Transverse colon (tissue), 4 donors: ENCODE measurements at regions not wholly inside any gene's neighbourhood (a gene's known extent, or its start where the extent isn't known, plus 50 kb on each side); places are given as distances from the start of the nearest gene placed in this dataset.

Experiments used
- CTCF ChIP-seq, 5 experiments: fragments of 200-600 bp in 3 of 5; fragments of 450-650 bp in 2 of 5; sonication (generic) in 3 of 5; IDR thresholded peaks; 1 replicate in 2 of 5; 2 replicates in 3 of 5; pipeline ENCODE4 v1.5.1; 2016 to 2017; ENCODE audit warnings: antibody characterized with exemption in 5 of 5, inconsistent platforms in 3 of 5, mild to moderate bottlenecking in 2 of 5, moderate library complexity in 1 of 5
- EP300 ChIP-seq: sonication (generic); formaldehyde crosslinking; IDR thresholded peaks from one replicate; pipeline ENCODE4 v1.6.1; 2017; ENCODE audit warnings: antibody characterized with exemption, low read depth
- POLR2AphosphoS5 ChIP-seq, 3 donors: sonication (generic); formaldehyde crosslinking; IDR thresholded peaks; one replicate each; pipeline ENCODE4 v1.6.1; 2016; ENCODE audit warnings: antibody characterized with exemption in 3 of 3

- TF ChIP-seq POLR2AphosphoS5 (IDR thresholded peaks at IDR 0.05) = no peak
- no peak for TF ChIP-seq CTCF (IDR thresholded peaks at IDR 0.05)
- no peak for TF ChIP-seq EP300
Measured at GRCh38 chr11:13183826-13184196, 93.8 kb upstream of the BMAL1 start.
